Activated CD4-positive, alpha-beta T cell treated with anti-CD3 and anti-CD28 coated beads, Interleukin-2, amount 10 ng/mL, durations not matched to agents 24 days and 14 days (primary cell): ENCODE measurements at regions not wholly inside any gene's neighbourhood (a gene's known extent, or its start where the extent isn't known, plus 50 kb on each side); places are given as distances from the start of the nearest gene placed in this dataset.

ENCODE experiments used
- DNase-seq: peaks from one replicate; pipeline ENCODE4 v3.0.0; 2022
- H3K27ac Mint-ChIP-seq: one replicate; pipeline ENCODE4 v1.8.0; 2022; ENCODE audit warnings: mild to moderate bottlenecking, mixed read lengths
- H3K27me3 Mint-ChIP-seq: one replicate; pipeline ENCODE4 v1.8.0; 2022; ENCODE audit warnings: mixed read lengths
- H3K36me3 Mint-ChIP-seq: one replicate; pipeline ENCODE4 v1.8.0; 2022; ENCODE audit warnings: low read depth, mild to moderate bottlenecking, mixed read lengths
- H3K4me1 Mint-ChIP-seq: one replicate; pipeline ENCODE4 v1.8.0; 2021; ENCODE audit warnings: mixed read lengths
- H3K4me3 Mint-ChIP-seq: one replicate; pipeline ENCODE4 v1.8.0; 2022; ENCODE audit warnings: mild to moderate bottlenecking, moderate library complexity, mixed read lengths
- H3K9me3 Mint-ChIP-seq: one replicate; pipeline ENCODE4 v1.8.0; 2021; ENCODE audit warnings: mixed read lengths
- intact Hi-C: fragments of 100-400 bp; cut with micrococcal nuclease; formaldehyde crosslinking; loops from one replicate; pipeline ENCODE4 v1.15.1; 2023

- intact Hi-C loops = no loop called here
- H3K4me3 Mint-ChIP-seq = no peak overlapping the region
- H3K27me3 Mint-ChIP-seq = no peaks in the 10 kb centered on the region
- H3K27ac Mint-ChIP-seq = no peak overlapping the region
- peaks cover 6% of the 10 kb centered on the region for H3K9me3 Mint-ChIP-seq
- H3K36me3 Mint-ChIP-seq = no peaks in the 10 kb centered on the region
- no peaks in the 10 kb centered on the region for H3K4me1 Mint-ChIP-seq
- no peak for DNase-seq
Measured at GRCh38 chr5:126081209-126081608, 342.0 kb upstream of the GRAMD2B start.

DNA sequence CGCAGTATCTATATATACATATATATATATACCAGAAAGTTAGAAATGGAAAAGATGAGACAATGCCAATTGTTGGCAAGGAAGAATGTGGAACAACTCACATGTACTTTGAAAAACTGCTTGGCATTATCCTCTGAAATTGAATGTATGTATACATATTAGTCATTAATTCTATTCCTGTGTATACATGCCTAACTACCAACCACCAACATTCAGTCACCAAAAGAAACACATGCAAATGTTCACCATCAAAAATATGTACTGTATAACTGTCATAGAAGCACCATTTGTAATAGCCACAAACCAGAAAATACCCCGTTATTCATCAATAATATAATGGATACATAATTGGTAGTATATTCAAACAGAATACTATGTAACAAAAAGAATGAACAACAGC lies 330.2 kb upstream of the GRAMD2B start:
- no peak overlapping the region for H3K27ac Mint-ChIP-seq
- no peaks in the 10 kb centered on the region for H3K36me3 Mint-ChIP-seq
- H3K4me1 Mint-ChIP-seq = no peaks in the 10 kb centered on the region
- no peak overlapping the region for H3K4me3 Mint-ChIP-seq
- intact Hi-C loops = no loop called here
- H3K27me3 Mint-ChIP-seq = no peaks in the 10 kb centered on the region
- H3K9me3 Mint-ChIP-seq = peaks cover 15% of the 10 kb centered on the region
- DNase-seq = no peak

DNA sequence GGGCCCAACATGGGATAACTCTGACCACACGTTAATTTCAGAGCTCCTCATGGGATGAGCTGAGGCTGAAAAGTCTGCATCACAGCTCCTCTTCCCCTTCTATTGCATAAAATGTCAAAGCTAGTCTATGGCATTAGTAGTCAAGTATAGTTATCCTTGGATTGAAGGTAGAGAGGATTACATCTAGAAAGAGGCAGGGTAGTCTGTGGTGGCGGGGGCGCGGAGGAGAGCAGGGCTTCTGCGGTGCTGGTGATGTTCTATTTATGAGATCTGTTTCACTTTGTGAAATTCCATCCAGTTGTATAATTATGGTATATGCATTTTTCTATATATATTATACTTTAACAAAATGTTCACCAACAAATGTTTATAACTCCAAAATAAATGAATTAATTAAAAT lies 329.5 kb upstream of the GRAMD2B start:
- no peak for DNase-seq
- H3K36me3 Mint-ChIP-seq = no peaks in the 10 kb centered on the region
- no peaks in the 10 kb centered on the region for H3K4me1 Mint-ChIP-seq
- H3K4me3 Mint-ChIP-seq = no peak overlapping the region
- no peaks in the 10 kb centered on the region for H3K27me3 Mint-ChIP-seq
- peaks cover 10% of the 10 kb centered on the region for H3K9me3 Mint-ChIP-seq
- no peak overlapping the region for H3K27ac Mint-ChIP-seq
- intact Hi-C loops = no loop called here

GRCh38 chr5:126094991-126095390 lies 328.2 kb upstream of the GRAMD2B start:
- DNase-seq = no peak

GRCh38 chr5:126096442-126097006 lies 326.7 kb upstream of the GRAMD2B start:
- Mint-ChIP-seq H3K27me3 (no peaks in the 10 kb centered on the region), H3K9me3 (no peaks in the 10 kb centered on the region), H3K36me3 (no peaks in the 10 kb centered on the region), H3K4me1 (no peaks in the 10 kb centered on the region), H3K4me3 (no peak overlapping the region), H3K27ac (no peak overlapping the region)
- no peak for DNase-seq
- intact Hi-C loops = no loop called here

More at GRCh38 chr5:126094991-126095390, 328.2 kb upstream of the GRAMD2B start:
- intact Hi-C loops = no loop called here
- Mint-ChIP-seq H3K4me1 (no peaks in the 10 kb centered on the region), H3K27ac (no peak overlapping the region), H3K4me3 (no peak overlapping the region), H3K9me3 (peaks cover 3% of the 10 kb centered on the region), H3K27me3 (no peaks in the 10 kb centered on the region), H3K36me3 (no peaks in the 10 kb centered on the region)

- intact Hi-C loops = no loop called here
- Mint-ChIP-seq H3K27ac (no peak overlapping the region), H3K9me3 (no peaks in the 10 kb centered on the region), H3K4me1 (no peaks in the 10 kb centered on the region), H3K27me3 (no peaks in the 10 kb centered on the region), H3K36me3 (no peaks in the 10 kb centered on the region), H3K4me3 (no peak overlapping the region)
- DNase-seq = no peak
Measured at GRCh38 chr5:126097876-126098275, 325.3 kb upstream of the GRAMD2B start.

DNA sequence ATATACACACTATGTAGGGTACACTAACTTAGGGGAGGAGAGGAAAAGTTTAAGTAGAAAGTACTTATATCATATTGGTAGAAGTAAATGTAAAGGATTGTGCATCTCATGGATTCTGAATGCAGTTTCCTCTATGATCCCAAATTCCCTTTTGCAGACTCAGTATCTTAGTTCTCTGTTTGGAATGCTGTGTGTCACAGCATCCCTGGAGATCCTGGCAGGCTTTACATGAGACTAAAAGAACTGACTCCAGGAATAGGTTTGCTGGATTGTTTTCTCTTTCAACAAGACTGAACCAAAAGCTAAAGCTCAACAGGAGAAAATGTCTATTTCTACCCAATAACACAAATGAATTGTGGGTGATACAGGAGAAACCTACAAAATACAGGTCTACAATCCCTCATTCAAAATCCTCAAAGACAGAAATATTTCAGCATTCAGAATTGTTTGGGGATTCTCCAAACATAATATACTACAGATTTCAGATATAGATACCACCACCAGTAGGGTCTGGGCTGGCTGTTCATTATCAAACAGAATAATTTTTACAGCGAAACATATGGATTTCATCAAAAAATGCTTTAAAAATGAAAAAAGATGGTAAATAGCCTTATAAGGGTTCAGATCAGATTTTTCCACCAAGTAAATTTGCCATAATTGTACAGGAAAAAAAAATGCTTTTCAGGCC lies 324.7 kb upstream of the GRAMD2B start:
- H3K27me3 Mint-ChIP-seq = no peaks in the 10 kb centered on the region
- intact Hi-C loops = no loop called here
- H3K9me3 Mint-ChIP-seq = no peaks in the 10 kb centered on the region
- H3K4me3 Mint-ChIP-seq = no peak overlapping the region
- no peaks in the 10 kb centered on the region for H3K4me1 Mint-ChIP-seq
- no peaks in the 10 kb centered on the region for H3K36me3 Mint-ChIP-seq
- H3K27ac Mint-ChIP-seq = no peak overlapping the region
- no peak for DNase-seq

DNA sequence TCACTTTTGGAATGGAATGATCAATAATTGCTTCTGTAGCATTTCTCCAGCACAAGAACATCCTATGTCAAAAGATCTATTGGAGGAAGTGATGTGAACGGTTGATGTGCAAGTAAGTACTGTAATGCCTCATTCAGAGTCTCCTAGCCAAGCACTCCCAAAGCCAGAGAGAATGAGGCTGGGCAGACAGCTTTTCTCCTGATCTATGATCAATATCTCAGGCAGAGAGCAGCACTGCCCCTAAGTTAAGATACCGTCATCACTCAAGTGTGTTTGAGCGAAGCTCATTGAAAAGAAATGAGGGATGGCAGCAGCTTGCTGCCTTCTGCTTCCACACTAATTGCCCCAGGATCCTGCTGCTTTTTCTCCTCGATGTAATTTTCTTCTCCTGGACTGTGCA lies 324.1 kb upstream of the GRAMD2B start:
- Mint-ChIP-seq H3K4me3 (no peak overlapping the region), H3K4me1 (no peaks in the 10 kb centered on the region), H3K9me3 (no peaks in the 10 kb centered on the region), H3K36me3 (no peaks in the 10 kb centered on the region), H3K27me3 (no peaks in the 10 kb centered on the region), H3K27ac (no peak overlapping the region)
- no peak for DNase-seq
- intact Hi-C loops = no loop called here

GRCh38 chr5:126100767-126101166 lies 322.4 kb upstream of the GRAMD2B start:
- no peaks in the 10 kb centered on the region for H3K4me1 Mint-ChIP-seq
- DNase-seq = no peak
- H3K4me3 Mint-ChIP-seq = no peak overlapping the region
- H3K27ac Mint-ChIP-seq = no peak overlapping the region
- intact Hi-C loops = no loop called here
- no peaks in the 10 kb centered on the region for H3K9me3 Mint-ChIP-seq
- no peaks in the 10 kb centered on the region for H3K27me3 Mint-ChIP-seq
- no peaks in the 10 kb centered on the region for H3K36me3 Mint-ChIP-seq

DNA sequence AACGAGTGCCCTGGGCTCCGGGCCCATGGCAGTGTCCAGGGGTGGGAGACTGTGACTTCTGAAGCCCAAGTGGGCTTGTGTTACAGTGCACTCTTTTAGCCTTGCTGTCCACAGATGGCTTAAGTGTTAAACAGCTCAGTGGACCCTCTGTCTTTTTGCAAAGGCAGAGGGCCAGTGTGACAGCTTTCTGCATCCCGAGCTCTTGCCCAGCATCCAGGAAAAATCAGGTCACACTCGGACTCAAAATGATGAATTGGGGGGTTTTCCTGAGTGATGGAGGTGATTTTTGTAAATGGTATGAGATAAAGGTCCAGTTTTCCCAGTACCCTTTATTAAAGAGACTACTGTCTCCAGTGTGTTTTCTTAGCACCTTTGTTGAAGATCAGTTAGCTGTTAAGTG lies 321.3 kb upstream of the GRAMD2B start:
- no peak overlapping the region for H3K27ac Mint-ChIP-seq
- no peak overlapping the region for H3K4me3 Mint-ChIP-seq
- intact Hi-C loops = no loop called here
- no peaks in the 10 kb centered on the region for H3K9me3 Mint-ChIP-seq
- H3K36me3 Mint-ChIP-seq = no peaks in the 10 kb centered on the region
- DNase-seq = no peak
- H3K27me3 Mint-ChIP-seq = no peaks in the 10 kb centered on the region
- no peaks in the 10 kb centered on the region for H3K4me1 Mint-ChIP-seq

DNA sequence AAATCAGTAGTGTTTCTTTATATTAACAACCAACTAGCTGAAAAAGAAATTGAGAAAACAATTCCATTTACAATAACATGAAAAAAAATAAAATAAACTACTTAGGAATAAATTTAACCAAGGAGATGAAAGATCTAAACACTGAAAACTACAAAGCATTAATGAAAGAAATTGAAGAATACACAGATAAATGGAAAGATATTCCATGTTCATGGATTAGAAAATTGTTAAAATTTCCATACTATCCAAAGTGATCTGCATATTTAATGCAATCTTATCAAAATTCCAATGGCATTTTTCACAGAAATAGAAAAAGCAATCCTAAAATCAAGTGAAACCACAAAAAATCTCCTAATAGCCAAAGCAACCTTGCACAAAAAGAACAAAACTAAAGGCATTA lies 320.2 kb upstream of the GRAMD2B start:
- Mint-ChIP-seq H3K36me3 (no peaks in the 10 kb centered on the region), H3K27ac (no peak overlapping the region), H3K9me3 (no peaks in the 10 kb centered on the region), H3K27me3 (no peaks in the 10 kb centered on the region), H3K4me1 (no peaks in the 10 kb centered on the region), H3K4me3 (no peak overlapping the region)
- intact Hi-C loops = no loop called here
- no peak for DNase-seq

GRCh38 chr5:126103868-126104267 lies 319.3 kb upstream of the GRAMD2B start:
- intact Hi-C loops = no loop called here
- no peak for DNase-seq
- Mint-ChIP-seq H3K4me1 (no peaks in the 10 kb centered on the region), H3K36me3 (no peaks in the 10 kb centered on the region), H3K9me3 (no peaks in the 10 kb centered on the region), H3K4me3 (no peak overlapping the region), H3K27ac (no peak overlapping the region), H3K27me3 (no peaks in the 10 kb centered on the region)

- H3K36me3 Mint-ChIP-seq = no peaks in the 10 kb centered on the region
- no peaks in the 10 kb centered on the region for H3K9me3 Mint-ChIP-seq
- DNase-seq = no peak
- no peak overlapping the region for H3K4me3 Mint-ChIP-seq
- intact Hi-C loops = no loop called here
- no peaks in the 10 kb centered on the region for H3K4me1 Mint-ChIP-seq
- H3K27ac Mint-ChIP-seq = no peak overlapping the region
- H3K27me3 Mint-ChIP-seq = no peaks in the 10 kb centered on the region
Measured at GRCh38 chr5:126104341-126104740, 318.9 kb upstream of the GRAMD2B start.

- no peak overlapping the region for H3K4me3 Mint-ChIP-seq
- no peaks in the 10 kb centered on the region for H3K27me3 Mint-ChIP-seq
- H3K27ac Mint-ChIP-seq = no peak overlapping the region
- no peaks in the 10 kb centered on the region for H3K36me3 Mint-ChIP-seq
- DNase-seq = no peak
- H3K9me3 Mint-ChIP-seq = no peaks in the 10 kb centered on the region
- H3K4me1 Mint-ChIP-seq = no peaks in the 10 kb centered on the region
- intact Hi-C loops = no loop called here
Measured at GRCh38 chr5:126104951-126105350, 318.3 kb upstream of the GRAMD2B start.

- Mint-ChIP-seq H3K27me3 (no peaks in the 10 kb centered on the region), H3K27ac (no peak overlapping the region), H3K4me3 (no peak overlapping the region), H3K9me3 (no peaks in the 10 kb centered on the region), H3K36me3 (no peaks in the 10 kb centered on the region), H3K4me1 (no peaks in the 10 kb centered on the region)
- DNase-seq = no peak
- intact Hi-C loops = no loop called here
Measured at GRCh38 chr5:126106029-126106428, 317.2 kb upstream of the GRAMD2B start.
